ENCODE measurements at regions not wholly inside any gene's neighbourhood (a gene's known extent, or its start where the extent isn't known, plus 50 kb on each side); places are given as distances from the start of the nearest gene placed in this dataset.
A peak's percentile ranks its signal among the peaks of the same experiment; 100 is the strongest.

DNA sequence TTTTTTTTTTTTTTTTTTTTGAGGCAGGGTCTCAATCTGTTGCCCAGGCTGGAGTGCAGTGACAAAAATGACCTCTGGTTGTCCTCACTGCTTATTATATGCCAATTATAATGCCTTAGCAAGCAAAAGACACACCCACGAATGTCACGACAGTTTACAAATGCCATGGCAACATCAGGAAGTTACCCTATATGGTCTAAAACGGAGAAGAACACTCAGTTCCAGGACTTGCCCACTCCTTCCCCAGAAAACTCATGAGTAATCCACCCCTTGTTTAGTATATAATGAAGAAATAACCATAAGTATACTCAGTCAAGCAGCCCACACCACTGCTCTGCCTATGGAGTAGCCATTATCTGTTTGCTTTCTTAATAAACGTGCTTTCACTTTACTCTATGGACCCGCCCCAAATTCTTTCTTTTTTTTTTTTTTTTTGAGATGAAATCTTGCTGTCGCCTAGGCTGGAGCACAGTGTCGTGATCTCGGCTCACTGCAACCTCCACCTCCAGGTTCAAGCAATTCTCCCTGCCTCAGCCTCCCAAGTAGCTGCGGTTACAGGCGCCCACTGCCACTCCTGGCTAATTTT lies 106.2 kb downstream of the SMIM20 start:
- DNase-seq (ENCODE audit: low read depth, low spot score), result no peak

DNA sequence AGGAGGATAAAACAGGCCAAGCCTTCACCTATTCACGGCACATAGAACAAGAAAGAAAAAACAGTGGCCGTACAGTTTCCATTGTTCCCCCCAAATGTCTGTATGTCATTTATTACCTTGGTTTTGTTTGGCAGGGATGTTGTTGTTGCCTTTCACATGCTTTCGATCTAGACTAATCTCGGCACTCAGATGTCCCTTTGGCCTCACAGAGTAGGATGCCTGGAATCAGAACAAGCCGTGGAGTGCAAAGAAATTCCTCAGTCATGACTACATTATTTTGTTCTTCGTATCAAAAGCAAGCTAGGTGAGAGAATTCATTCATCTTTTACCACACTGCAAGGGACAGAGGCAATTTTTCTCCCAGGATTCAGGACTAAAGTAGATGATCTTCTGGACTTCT lies 106.9 kb downstream of the SMIM20 start:
- peak; percentile 44 for DNase-seq (ENCODE audit: low read depth, low spot score)

DNA sequence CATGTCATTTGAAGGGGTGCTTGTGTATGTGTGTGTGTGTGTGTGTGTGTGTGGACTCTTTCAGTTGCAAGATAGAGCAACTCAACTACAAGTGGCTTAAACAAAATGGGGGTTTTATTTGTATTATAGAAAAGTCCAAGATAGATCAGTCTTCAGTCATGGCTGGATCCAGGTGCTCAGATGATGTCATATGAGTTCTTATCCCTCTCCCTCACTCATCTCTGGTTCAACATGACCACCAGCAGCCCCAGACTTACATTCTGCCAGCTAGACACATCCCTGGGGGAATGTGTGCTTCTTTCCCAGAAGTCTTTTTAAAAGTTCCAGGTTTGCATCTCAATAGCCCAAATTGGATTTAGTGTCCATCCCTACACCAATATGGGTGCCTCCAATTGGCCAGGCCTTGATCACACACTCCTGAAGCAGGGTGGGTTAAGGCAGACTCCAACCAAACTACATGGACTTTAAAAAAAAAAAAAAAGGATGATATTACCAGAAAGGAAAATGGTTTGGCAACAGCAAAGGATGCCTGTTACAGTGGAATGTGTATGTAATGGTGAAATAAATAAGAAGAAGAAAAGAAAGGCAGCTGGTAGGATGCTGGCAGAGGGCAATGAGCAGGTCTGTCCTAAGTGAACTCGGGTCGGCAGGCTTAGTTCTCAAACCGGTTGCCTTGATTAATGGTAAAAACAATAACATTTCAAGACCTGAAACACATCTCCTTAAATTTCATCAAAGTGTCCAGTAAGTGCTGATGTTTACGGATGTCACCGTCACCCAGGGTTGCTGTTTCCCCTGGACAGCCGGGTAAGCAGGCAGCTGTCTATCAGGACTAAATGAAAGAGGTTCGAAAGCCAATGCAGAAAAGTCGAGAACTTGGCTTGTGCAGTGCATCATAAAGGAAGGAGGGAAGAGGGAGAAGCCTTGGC lies 107.7 kb downstream of the SMIM20 start:
- no peak for DNase-seq (ENCODE audit: low read depth, low spot score)

DNA sequence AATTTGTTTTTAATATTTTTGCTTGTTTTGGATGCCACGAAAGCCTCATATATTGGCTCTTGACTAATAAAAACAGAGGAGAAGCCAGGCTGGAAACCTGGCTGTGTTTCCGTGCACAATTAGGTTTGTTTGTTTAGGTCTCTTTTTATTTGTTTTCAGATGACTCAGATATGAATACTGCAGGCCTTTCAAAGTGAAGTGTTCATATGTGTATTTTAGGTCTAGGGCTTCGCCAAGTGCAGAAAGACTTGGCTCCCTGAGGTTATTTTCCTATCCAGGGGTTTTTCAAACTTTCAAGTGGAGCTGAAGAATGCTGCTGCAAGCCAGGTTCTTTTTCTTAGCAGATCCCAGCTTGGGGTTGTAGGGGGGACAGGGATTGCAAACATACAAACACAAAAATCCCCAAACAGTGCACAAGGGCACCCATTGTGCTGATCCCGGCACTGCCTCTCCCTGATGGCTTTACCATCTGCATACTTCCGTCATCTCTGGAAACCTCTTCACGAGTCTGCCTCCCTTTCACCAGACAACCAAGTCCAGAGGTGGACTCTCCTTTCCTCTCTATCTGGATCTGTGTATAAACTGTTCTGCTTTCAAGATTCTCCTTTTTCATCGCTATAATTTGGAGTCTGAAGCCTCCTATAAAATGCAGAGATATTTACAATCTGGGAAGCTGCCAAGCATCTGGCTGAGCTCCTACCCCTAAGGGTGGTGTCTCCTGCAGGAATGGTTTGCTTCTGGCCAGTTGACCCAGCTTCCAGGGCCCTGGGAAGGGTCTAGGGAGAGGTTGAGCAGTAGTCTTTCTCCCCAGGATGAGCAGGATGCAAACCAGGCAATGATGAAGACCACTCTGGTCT lies 108.6 kb downstream of the SMIM20 start:
- DNase-seq (ENCODE audit: low read depth, low spot score), result no peak

DNA sequence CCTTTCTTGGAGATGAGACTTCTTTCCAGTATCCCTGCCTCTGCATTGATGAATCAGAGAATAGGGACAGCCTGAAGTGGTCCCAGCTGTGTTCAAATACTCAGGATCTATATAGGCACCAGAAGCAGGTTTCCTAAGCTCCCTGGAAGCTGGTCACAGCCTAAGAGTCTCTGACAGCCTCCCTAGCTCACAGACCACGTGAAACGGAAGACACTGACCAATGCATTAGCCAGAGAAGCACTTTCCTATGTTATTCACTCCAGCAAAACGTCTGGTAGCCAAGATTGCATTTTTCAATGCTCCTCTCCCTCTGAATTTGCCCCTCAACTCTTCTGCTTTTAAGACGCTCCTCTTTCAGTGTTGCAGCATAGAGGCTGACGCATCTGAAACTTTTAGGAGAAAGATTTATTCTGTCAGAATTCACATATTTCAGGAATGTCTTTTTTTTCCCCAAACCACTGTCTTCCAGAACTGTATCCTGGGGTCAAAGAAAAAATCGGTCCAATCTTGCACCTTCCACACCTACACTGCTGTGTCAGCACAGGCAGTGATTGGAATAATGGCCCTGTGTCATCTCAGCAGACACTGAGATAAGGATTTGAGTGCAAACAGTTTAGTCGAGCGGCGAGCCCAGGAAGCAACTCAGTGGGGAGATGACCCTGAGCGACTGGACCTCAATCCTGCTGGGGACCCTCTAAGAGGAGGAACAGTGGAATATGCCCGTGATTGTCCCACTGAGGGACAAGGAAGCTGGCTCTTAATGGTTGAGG lies 109.4 kb downstream of the SMIM20 start:
- DNase-seq (ENCODE audit: low read depth, low spot score), result no peak

DNA sequence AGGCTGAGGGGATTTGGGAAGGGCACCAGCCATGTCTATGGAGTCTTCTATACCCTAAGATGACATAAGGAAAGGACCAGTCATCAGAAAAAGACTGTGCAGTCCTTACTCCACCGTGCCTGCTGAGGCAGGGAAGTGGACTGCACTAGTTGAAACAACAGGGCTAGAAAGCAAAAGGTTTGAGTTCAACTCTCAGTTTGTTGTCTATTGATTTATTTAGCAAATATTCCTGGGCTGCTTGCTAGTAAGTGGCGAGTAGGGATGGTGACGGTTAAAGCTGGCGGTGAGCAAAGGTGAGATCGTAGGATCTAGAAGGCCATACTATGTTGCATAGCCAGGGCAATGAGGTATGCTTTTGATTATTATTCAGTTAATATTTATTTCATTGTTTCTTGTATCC lies 110.1 kb downstream of the SMIM20 start:
- no peak for DNase-seq (ENCODE audit: low read depth, low spot score)

DNA sequence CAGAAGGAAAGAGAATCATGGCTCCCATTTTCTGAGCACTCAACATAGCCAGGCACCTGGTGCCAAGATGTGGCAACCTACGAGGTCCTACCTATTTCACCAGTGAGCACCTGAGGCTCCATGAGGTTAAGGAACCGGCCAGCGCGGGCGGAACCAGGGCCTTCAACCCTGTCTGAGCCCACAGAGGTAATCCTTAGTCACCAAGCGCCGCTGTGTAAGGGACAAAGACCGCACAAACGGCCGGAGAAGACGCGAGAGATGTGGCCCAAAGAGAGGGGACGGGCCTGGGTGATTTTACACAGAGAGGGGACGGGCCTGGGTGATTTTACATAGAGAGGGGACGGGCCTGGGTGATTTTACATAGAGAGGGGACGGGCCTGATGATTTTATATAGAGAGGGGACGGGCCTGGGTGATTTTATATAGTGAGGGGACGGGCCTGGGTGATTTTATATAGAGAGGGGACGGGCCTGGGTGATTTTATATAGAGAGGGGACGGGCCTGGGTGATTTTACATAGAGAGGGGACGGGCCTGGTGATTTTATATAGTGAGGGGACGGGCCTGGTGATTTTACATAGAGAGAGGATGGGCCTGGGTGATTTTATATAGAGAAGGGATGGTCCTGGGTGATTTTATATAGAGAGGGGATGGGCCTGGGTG lies 114.2 kb downstream of the SMIM20 start:
- DNase-seq (ENCODE audit: low read depth, low spot score), result no peak

DNA sequence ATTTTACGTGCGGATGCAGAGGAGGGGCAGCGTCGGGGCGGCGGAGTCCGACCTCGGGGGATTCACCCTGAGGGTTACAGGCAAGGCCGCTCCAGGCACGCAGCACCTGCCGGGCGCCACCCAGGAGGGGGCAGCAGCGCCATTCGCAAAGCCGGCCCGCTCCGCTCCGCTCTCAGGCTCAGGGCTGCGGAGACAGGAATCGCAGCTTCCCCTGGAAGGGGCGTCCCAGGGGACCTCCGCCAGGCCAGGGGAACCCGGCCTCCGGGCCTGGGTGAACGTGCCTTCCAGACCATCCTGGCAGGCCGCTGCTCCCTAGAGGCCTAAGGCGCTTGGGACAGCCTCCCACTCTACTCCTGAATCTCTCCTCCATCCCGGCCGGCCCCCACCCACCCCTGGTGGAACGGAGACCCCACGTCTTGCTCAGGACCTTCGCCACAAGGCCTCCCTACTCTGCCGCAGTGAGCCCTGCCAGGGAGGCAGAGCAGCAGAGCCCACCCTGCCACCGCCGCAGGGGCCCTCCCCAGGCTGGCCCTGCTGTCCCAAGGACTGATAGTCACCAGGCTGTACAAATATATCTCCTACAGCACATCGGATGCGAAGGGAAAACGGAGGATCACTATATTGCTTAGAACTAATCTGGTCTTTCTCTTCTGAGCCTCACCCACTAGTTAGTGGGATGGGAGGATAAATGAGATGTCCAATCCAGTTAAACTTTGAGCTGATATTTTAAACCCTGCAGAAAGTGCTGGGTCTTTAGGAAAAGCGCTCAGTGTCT lies 115.0 kb downstream of the SMIM20 start:
- no peak for DNase-seq (ENCODE audit: low read depth, low spot score)

DNA sequence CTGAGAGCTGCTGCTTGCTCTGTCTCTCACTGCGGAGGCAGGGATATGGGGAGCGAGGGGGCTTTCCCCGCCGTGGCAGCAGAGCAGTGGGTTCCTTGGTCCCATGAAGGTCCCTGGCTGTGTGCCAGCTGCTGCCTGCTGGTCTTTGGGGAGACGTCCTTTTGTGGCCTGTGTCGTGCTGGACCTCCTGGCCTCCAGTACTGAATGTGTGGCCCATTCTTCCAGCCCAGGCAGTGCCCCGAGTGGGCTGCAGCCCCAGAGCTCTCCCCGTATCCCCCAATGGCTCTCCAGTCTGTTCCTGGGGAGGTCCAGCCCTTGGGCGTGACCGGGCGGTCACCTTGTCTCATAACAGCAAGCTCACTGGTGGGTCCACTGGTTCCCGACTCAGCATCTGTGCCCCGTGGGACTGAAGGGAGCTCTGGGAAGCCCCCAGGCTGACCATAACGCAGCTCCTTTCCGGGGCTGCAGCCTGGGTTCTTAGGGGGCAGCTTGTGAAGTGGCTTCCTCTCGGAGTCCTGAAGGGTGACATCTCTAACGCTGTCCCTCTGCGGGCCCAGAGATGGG lies 115.6 kb downstream of the SMIM20 start:
- no peak for DNase-seq (ENCODE audit: low read depth, low spot score)

DNA sequence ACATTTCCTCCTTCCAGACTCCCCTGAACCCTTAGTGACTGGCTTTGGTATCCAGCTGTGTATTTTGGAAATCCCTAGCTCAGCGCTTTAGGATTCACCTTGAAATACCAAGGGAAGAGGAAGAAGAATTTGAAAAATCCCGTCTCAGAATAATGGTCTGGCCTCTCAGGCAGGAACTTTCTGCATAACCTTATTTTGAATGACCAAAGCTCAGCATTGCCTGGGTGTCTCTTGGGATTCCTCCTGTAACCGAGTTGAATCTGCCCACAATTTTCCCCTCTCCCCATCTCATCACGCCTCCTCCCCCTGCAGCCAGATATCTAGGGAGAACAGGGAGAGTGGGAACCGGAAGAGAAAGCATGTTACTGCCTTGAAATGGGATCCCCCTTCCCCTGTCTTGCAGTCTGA lies 116.2 kb downstream of the SMIM20 start:
- DNase-seq (ENCODE audit: low read depth, low spot score), result no peak

DNA sequence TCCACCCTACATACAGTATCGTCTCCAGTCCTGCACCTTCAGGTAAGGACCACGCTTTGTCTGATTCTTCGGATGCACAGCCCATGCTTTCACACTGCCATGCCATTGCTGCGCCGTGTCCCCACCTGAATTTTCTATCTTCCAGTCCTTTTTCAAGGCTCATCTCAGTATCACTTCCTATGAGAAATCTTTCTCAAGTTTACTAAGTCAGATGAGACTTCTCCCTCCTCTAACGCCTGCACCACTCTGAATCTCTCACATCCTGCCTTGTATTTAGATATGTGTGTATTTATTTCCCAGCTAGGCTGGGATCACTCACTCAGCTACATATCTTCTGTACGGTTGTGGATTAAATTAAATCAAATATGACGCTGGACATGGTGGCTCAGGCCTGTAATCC lies 116.8 kb downstream of the SMIM20 start:
- no peak for DNase-seq (ENCODE audit: low read depth, low spot score)

DNA sequence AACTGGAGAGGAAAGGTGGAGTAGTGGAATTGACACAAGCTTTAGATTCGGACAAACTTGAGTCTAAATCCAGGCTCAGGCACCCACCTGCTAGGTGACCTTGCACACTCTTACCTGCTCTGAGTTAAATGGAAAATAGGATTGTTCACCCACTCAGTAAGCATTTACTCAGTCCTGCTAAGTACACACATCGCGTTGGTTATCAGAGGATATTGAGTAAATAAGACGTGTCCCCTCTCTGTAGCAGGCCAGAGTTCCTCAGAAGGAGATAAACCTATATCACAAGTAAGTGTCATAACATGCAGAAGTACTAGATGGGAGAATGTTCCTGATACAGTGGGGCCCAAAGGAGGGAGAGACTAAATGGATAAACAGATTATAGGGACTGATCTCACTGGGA lies 117.7 kb downstream of the SMIM20 start:
- DNase-seq (ENCODE audit: low read depth, low spot score), result no peak

DNA sequence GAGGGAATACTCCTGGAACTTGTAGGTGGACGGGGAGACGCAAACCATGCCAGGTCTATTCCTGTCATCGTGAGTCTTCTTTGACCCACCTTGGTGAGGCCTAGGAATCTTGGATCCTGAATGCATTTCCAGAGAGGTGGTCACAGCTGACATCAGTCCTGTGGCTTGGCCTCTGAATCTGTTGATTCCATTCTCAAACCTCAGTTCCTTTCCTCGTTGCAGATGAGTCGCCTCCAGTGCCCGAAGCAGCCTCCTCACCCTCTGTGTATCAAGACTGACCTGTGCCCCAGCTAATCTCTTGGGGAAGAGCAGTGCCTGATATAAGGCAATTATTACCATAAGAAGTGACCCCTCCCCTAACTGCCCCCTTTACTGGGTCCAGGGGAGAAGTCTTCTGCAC lies 118.1 kb downstream of the SMIM20 start:
- DNase-seq (ENCODE audit: low read depth, low spot score), result no peak

DNA sequence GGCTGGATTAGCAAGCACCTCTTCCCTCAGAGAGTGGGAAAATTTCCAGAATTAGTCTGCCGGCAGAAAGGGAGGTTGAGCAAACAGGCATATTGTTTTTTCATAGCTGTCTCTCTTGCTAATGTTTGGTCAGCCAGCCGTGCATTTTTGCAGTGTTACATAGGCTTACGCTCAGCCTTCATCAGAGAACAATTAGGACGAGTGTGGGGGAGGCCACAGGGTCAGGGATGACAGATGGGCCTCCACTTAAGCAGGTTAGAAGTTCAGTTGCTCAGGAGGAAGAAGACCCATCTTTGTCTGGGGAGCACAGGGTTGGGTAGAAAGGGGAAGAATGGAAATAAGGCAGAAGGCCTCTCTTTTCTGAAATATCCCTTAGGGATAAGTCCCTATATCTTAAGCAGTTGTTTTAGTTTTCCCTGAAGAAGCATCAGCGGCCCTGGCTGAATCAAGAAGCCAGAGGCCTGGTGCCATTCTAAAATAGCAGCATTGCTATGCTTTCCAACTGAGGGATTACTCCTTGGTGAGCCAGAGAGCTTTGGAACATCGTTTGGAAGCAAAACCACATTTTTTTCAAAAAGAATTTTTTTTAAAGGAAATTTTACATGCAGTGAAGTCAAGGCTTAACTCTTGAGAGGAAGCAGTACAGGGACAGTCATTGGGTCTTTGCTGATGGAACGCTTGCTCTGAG lies 118.8 kb downstream of the SMIM20 start:
- DNase-seq (ENCODE audit: low read depth, low spot score), result no peak

DNA sequence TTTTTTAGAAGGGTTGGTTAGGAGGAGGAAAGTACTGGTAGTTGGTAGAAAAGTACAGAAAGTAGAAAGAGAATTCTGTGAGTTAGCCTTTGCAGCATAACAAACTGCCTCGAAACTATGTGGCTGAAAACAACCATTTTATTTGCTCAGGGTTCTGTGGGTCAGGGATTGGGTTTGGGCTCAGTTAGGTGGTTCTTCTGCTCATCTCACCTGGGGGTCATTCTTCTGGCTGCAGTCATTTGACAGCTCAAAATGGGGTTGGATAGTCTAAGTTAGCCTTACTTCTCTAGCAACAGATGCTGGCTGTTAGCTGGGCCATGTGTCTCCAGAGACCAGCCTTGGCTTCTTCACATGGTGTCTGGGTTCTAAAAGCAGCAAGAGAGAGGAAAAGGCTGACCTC lies 119.4 kb downstream of the SMIM20 start:
- no peak for DNase-seq (ENCODE audit: low read depth, low spot score)

DNA sequence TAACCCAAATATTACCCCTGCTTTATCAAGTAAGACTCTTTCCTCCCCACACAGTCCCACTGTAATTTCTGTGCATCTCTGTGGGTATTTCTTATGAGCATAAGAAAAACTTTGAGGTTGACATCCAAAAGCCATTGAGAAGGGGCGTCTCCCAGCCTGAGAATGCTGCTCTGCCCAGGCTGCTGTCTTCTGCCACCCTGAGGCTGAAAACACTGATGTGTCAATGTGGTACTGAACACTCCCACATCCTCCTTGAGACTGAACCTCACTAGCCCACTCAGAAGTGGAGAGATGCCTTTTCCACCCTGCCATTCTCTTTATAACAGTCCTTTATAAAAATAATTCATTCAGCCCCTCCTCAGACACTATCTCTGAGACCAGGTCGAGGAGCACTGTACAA lies 120.8 kb downstream of the SMIM20 start:
- DNase-seq (ENCODE audit: low read depth, low spot score), result no peak

DNA sequence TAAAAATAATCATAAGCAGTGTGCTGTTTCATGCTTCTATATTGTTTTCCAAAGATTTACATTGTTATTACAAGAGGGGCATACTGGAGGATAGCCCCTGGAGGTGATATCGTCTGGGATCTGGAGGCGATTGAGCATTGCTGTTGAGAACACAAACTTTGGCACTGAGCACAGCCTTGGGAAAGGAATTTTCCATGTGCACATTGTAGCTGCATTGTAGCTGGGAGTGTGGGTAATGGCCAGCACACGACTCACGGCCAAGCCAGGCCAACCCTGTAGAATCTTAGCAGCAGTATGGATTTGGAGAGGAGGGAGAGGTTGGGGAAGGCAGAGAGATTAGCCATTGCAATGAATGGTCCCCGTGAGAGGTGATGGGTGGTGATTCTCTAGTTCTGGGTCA lies 121.9 kb downstream of the SMIM20 start:
- DNase-seq (ENCODE audit: low read depth, low spot score), result no peak

DNA sequence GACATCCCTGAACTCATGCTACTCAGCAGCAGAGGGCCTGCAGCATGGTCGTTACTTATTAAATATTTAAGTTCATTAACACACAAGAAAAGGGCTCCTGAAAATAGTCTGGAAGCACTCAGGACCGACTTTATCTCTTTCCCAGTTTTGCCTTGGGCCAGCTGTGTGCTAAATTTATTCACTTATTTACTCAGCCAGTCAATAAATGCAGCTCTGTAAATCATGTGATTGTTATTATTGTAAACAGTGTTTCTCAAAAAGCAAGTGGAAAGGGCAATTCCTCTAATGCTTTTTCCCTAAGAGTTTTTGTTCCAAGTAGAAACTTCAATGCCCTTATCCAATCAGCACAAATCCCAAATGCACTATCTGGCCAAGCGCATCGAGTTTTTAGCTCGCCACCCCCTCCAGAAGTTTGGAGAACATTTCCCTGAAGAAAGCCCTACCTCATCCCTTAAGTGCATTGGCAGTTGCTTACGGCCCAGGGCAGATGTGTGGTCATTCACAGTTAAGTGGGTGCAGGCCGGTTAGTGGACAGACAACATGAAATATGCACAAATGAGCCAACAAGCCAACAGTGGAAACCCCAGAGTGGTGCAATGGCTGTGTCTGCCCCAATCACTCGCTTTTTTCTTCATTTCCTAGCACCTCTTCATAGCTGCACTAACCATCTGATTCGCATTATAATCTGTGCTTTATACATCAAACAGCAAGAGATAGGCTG lies 125.8 kb downstream of the SMIM20 start:
- no peak for DNase-seq (ENCODE audit: low read depth, low spot score)

DNA sequence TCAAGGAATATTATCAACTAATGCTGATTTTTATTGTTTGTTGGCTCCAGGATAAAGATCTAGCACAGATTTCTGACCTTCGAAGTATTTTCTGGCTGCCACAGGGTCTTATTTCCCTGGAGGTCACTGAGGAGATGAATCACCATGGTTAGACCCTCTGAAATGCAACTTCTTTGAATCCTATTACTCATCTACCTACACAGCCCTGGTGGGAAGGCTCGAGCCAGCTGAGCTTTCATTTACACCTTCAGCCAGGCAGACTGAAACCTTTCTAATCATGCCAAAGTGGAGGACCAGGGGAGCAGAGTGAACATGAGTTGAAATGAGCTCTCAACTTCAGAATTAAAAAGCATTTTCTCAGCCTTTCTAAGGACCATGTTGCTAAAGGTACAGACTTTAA lies 130.5 kb downstream of the SMIM20 start:
- no peak for DNase-seq (ENCODE audit: low read depth, low spot score)

Data from pulmonary artery endothelial cell (primary cell).